ENCODE measurements at regions not wholly inside any gene's neighbourhood (a gene's known extent, or its start where the extent isn't known, plus 50 kb on each side); places are given as distances from the start of the nearest gene placed in this dataset.

GRCh38 chr20:53891306-53891894, 179.0 kb downstream of the BCAS1 start:
- Histone ChIP-seq H3K27ac (no peak overlapping the region), H3K4me3 (no peak overlapping the region), H3K4me1 (no peaks in the 10 kb centered on the region), H3K27me3 (no peaks in the 10 kb centered on the region), H3K36me3 (no peaks in the 10 kb centered on the region), H3K9me3 (no peaks in the 10 kb centered on the region)
- TF ChIP-seq POLR2A (IDR thresholded peaks at IDR 0.05) (no peak), POLR2AphosphoS5 (IDR thresholded peaks at IDR 0.05) (no peak)
- TF ChIP-seq, protein P1, sequence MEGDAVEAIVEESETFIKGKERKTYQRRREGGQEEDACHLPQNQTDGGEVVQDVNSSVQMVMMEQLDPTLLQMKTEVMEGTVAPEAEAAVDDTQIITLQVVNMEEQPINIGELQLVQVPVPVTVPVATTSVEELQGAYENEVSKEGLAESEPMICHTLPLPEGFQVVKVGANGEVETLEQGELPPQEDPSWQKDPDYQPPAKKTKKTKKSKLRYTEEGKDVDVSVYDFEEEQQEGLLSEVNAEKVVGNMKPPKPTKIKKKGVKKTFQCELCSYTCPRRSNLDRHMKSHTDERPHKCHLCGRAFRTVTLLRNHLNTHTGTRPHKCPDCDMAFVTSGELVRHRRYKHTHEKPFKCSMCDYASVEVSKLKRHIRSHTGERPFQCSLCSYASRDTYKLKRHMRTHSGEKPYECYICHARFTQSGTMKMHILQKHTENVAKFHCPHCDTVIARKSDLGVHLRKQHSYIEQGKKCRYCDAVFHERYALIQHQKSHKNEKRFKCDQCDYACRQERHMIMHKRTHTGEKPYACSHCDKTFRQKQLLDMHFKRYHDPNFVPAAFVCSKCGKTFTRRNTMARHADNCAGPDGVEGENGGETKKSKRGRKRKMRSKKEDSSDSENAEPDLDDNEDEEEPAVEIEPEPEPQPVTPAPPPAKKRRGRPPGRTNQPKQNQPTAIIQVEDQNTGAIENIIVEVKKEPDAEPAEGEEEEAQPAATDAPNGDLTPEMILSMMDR (IDR thresholded peaks at IDR 0.05) = no peak
- intact Hi-C loops (cut with DNase I; ENCODE audit: low total_unique reads) = no loop called here
- no peak for DNase-seq (ENCODE audit: low spot score in 2 of 2)

DNA sequence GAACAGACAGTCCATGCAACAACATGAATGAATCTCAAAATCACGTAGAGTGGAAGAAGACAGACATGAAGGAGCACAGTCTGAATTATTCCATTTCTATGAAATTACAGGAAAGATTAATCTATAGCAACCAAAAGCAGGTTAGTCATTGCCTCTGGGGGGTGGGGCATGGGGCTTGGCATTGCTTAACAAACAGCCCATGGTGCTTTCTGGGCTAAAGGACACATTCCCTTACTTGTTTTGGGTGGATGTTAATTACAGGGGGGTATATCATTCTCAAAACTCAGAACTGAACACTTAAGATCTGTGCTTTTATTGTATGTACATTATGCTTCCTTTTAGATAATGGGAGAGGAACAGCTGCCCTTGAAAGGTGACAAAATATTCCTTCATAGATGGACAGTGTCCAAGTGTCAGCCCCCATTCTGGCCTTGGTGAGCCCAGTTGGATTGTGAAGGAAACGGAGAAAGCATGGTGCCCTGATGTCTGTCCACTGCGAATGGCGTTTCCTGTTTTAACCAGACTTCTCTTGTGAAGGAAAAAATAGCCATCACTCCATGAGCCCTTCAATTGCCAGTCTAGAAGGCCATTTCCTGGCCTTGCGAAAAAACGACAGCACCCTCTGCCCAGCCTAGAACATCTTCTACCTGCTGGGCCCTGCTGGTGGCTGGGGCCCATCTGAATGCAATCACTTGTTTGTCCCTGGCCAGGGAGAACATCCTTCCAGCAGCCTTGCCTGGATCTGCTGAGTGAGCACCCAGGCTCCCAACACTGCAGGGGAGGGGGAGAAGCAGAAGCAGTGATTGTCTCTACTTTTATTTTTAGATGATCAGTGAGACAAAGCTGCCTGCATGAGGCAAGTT, 179.7 kb downstream of the BCAS1 start:
- Histone ChIP-seq H3K4me3 (no peak overlapping the region), H3K9me3 (no peaks in the 10 kb centered on the region), H3K36me3 (no peaks in the 10 kb centered on the region), H3K27ac (no peak overlapping the region), H3K4me1 (no peaks in the 10 kb centered on the region), H3K27me3 (no peaks in the 10 kb centered on the region)
- intact Hi-C loops (cut with DNase I; ENCODE audit: low total_unique reads) = no loop called here
- TF ChIP-seq POLR2A (IDR thresholded peaks at IDR 0.05) = no peak
- TF ChIP-seq, protein P1 (IDR thresholded peaks at IDR 0.05) = no peak
- no peak for TF ChIP-seq POLR2AphosphoS5 (IDR thresholded peaks at IDR 0.05)
- DNase-seq (ENCODE audit: low spot score in 2 of 2) = no peak

- no peak for DNase-seq (ENCODE audit: low spot score in 2 of 2)
- H3K27me3 ChIP-seq = no peaks in the 10 kb centered on the region
- H3K4me3 ChIP-seq = no peak overlapping the region
- H3K27ac ChIP-seq = no peak overlapping the region
- H3K4me1 ChIP-seq = no peaks in the 10 kb centered on the region
- no peak for TF ChIP-seq POLR2A (IDR thresholded peaks at IDR 0.05)
- no peak for TF ChIP-seq POLR2AphosphoS5 (IDR thresholded peaks at IDR 0.05)
- TF ChIP-seq, protein P1 (IDR thresholded peaks at IDR 0.05) = no peak
- intact Hi-C loops (cut with DNase I; ENCODE audit: low total_unique reads) = no loop called here
- H3K36me3 ChIP-seq = no peaks in the 10 kb centered on the region
- no peaks in the 10 kb centered on the region for H3K9me3 ChIP-seq
These were observed 180.8 kb downstream of the BCAS1 start for GRCh38 chr20:53889411-53890148.

DNA sequence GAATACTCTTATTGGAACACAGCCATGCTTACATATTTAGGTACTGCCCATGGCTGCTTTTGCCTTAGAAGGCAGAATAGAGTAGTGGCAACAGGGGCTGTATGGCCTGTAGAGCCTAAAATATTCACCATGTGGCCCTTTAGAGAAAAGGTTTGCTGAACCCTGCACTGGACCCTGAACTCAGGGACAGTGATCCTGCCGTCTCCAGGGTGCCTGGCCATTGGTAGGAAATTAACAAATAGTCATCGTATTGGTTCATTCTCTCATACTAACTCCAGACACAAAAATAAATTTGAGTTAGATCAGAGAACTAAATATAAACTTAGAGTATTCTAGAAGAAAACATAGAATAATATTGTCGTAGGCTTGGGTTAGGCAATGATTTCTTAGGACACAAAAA, 181.4 kb downstream of the BCAS1 start:
- H3K4me3 ChIP-seq = no peak overlapping the region
- H3K27me3 ChIP-seq = no peaks in the 10 kb centered on the region
- no peak overlapping the region for H3K27ac ChIP-seq
- no peaks in the 10 kb centered on the region for H3K36me3 ChIP-seq
- DNase-seq (ENCODE audit: low spot score in 2 of 2) = no peak
- intact Hi-C loops (cut with DNase I; ENCODE audit: low total_unique reads) = no loop called here
- no peaks in the 10 kb centered on the region for H3K9me3 ChIP-seq
- TF ChIP-seq, protein P1 (IDR thresholded peaks at IDR 0.05) = no peak
- TF ChIP-seq POLR2A (IDR thresholded peaks at IDR 0.05) (no peak), POLR2AphosphoS5 (IDR thresholded peaks at IDR 0.05) (no peak)
- H3K4me1 ChIP-seq = no peaks in the 10 kb centered on the region

DNA sequence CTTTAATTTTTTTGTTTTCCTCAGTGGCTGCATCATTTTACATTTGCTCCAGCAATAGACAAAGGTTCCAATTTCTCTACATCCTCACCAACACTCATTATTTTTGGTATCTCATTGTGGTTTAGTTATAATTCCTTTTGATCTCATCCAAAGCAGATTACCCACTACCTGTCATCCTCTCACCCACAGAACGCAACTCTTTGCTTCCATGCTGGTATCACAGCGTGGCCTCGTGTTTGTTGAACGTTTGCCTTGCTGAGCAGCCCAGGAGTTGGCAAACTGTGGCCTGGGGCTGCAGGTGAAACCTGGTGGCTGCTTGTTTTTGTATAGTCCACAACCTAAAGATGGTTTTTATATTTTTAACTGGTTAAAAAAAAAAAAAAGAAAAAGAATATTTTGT, 181.9 kb downstream of the BCAS1 start:
- TF ChIP-seq POLR2AphosphoS5 (IDR thresholded peaks at IDR 0.05) = no peak
- no peak for TF ChIP-seq POLR2A (IDR thresholded peaks at IDR 0.05)
- TF ChIP-seq, protein P1 (IDR thresholded peaks at IDR 0.05) = no peak
- Histone ChIP-seq H3K36me3 (no peaks in the 10 kb centered on the region), H3K27ac (no peak overlapping the region), H3K9me3 (no peaks in the 10 kb centered on the region), H3K4me3 (no peak overlapping the region), H3K4me1 (no peaks in the 10 kb centered on the region), H3K27me3 (no peaks in the 10 kb centered on the region)
- intact Hi-C loops (cut with DNase I; ENCODE audit: low total_unique reads) = no loop called here
- DNase-seq (ENCODE audit: low spot score in 2 of 2) = no peak

All from breast epithelium (tissue), 4 donors.